Loucy (cell line): ENCODE measurements at regions not wholly inside any gene's neighbourhood (a gene's known extent, or its start where the extent isn't known, plus 50 kb on each side); places are given as distances from the start of the nearest gene placed in this dataset.
A peak's percentile ranks its signal among the peaks of the same experiment; 100 is the strongest.

ENCODE experiments used
- H2AFZ ChIP-seq: fragments of 200-600 bp; sonication (generic); 2 replicates; pipeline ENCODE4 v1.6.0; 2016; ENCODE audit warnings: antibody characterized with exemption, mild to moderate bottlenecking, low read length, moderate library complexity
- H3F3A ChIP-seq: fragments of 200-600 bp; 2 replicates; pipeline ENCODE4 v1.6.0; 2016; ENCODE audit warnings: antibody characterized with exemption, low read depth, mild to moderate bottlenecking
- H3K27me3 ChIP-seq: fragments of 200-600 bp; sonication (generic); 2 replicates; pipeline ENCODE4 v1.6.1; 2014; ENCODE audit warnings: low read length, mild to moderate bottlenecking; ENCODE audit not compliant: insufficient read depth, poor library complexity, severe bottlenecking
- H3K36me3 ChIP-seq: fragments of 200-600 bp; sonication (generic); 2 replicates; pipeline ENCODE4 v1.6.1; 2016; ENCODE audit warnings: low read length; ENCODE audit not compliant: insufficient read depth
- H3K4me1 ChIP-seq: fragments of 200-600 bp; sonication (generic); 2 replicates; pipeline ENCODE4 v1.5.1; 2014; ENCODE audit warnings: low read length, mild to moderate bottlenecking; ENCODE audit not compliant: insufficient read depth, poor library complexity, severe bottlenecking
- H3K4me2 ChIP-seq: fragments of 200-600 bp; sonication (generic); 2 replicates; pipeline ENCODE4 v1.6.0; 2014; ENCODE audit warnings: antibody characterized with exemption, low read length, low read depth, mild to moderate bottlenecking; ENCODE audit not compliant: poor library complexity, severe bottlenecking
- H3K4me3 ChIP-seq: fragments of 200-600 bp; sonication (generic); 2 replicates; pipeline ENCODE4 v1.5.1; 2014; ENCODE audit warnings: low read length, mild to moderate bottlenecking, mixed read lengths; ENCODE audit not compliant: poor library complexity, severe bottlenecking
- H3K79me2 ChIP-seq: fragments of 200-600 bp; sonication (generic); 2 replicates; pipeline ENCODE4 v1.6.1; 2014; ENCODE audit warnings: low read length; ENCODE audit not compliant: insufficient read depth
- H3K9ac ChIP-seq: fragments of 200-600 bp; sonication (generic); 2 replicates; pipeline ENCODE4 v1.6.0; 2014; ENCODE audit warnings: mild to moderate bottlenecking, low read depth, low read length, moderate library complexity; ENCODE audit not compliant: poor library complexity, severe bottlenecking
- H3K9me2 ChIP-seq: fragments of 200-600 bp; sonication (generic); replicated peaks from 2 replicates; pipeline ENCODE4 v1.6.1; 2016; ENCODE audit warnings: low read depth, low read length, mixed read lengths
- H3K9me3 ChIP-seq: fragments of 200-600 bp; sonication (generic); 2 replicates; pipeline ENCODE4 v1.6.1; 2014; ENCODE audit warnings: mild to moderate bottlenecking, antibody characterized with exemption, low read length, low read depth; ENCODE audit not compliant: insufficient read depth
- H4K20me1 ChIP-seq: fragments of 200-600 bp; sonication (generic); 2 replicates; pipeline ENCODE4 v1.6.0; 2014; ENCODE audit warnings: antibody characterized with exemption, low read length, mild to moderate bottlenecking; ENCODE audit not compliant: insufficient read depth, poor library complexity, severe bottlenecking
- CTCF ChIP-seq: fragments of 200-600 bp; sonication (generic); conservative IDR thresholded peaks from 2 replicates; pipeline ENCODE4 v1.5.1; 2014; ENCODE audit warnings: mild to moderate bottlenecking, antibody characterized with exemption, low read length
- EZH2phosphoT487 ChIP-seq: fragments of 200-600 bp; IDR thresholded peaks from 2 replicates; pipeline ENCODE4 v1.6.1; 2018; ENCODE audit warnings: antibody characterized with exemption, mild to moderate bottlenecking, moderate library complexity, borderline replicate concordance

- Histone ChIP-seq H3K36me3 (no peaks in the 10 kb centered on the region), H3K4me1 (no peaks in the 10 kb centered on the region), H3K79me2 (no peaks in the 10 kb centered on the region), H3K27me3 (no peaks in the 10 kb centered on the region), H3K9me3 (no peaks in the 10 kb centered on the region; the same call in 1 of the 2 replicates), H3K4me3 (no peak overlapping the region), H3K9ac (no peak overlapping the region), H3F3A (no peaks in the 10 kb centered on the region), H3K4me2 (peak overlapping the region; percentile 42), H4K20me1 (no peaks in the 10 kb centered on the region), H2AFZ (no peak overlapping the region), H3K9me2 (no peaks in the 10 kb centered on the region)
- TF ChIP-seq EZH2phosphoT487 (no peak), CTCF (no peak)
These were observed 249.0 kb upstream of the PPP2R2D start for GRCh38 chr10:131651674-131652437.

GRCh38 chr10:131652438-131653139, 248.2 kb upstream of the PPP2R2D start:
- no peaks in the 10 kb centered on the region for H3K36me3 ChIP-seq
- no peaks in the 10 kb centered on the region for H3K9me2 ChIP-seq
- no peaks in the 10 kb centered on the region; the same call in 1 of the 2 replicates for H3K9me3 ChIP-seq
- H4K20me1 ChIP-seq: no peaks in the 10 kb centered on the region
- H3K9ac ChIP-seq: no peak overlapping the region
- H3K4me2 ChIP-seq: peak overlapping the region; percentile 41
- no peak overlapping the region for H3K4me3 ChIP-seq
- H2AFZ ChIP-seq: no peak overlapping the region
- H3K79me2 ChIP-seq: no peaks in the 10 kb centered on the region
- TF ChIP-seq CTCF (no peak), EZH2phosphoT487 (no peak)
- H3K27me3 ChIP-seq: no peaks in the 10 kb centered on the region
- no peaks in the 10 kb centered on the region for H3K4me1 ChIP-seq
- H3F3A ChIP-seq: no peaks in the 10 kb centered on the region

GRCh38 chr10:131653140-131653539, 247.7 kb upstream of the PPP2R2D start:
- H3K9me2 ChIP-seq: no peaks in the 10 kb centered on the region
- no peak overlapping the region for H3K4me3 ChIP-seq
- H3K9me3 ChIP-seq: no peaks in the 10 kb centered on the region
- no peaks in the 10 kb centered on the region for H3F3A ChIP-seq
- H2AFZ ChIP-seq: no peak overlapping the region
- H4K20me1 ChIP-seq: no peaks in the 10 kb centered on the region
- H3K27me3 ChIP-seq: no peaks in the 10 kb centered on the region
- TF ChIP-seq CTCF: no peak
- TF ChIP-seq EZH2phosphoT487: no peak
- no peak overlapping the region for H3K4me2 ChIP-seq
- H3K36me3 ChIP-seq: no peaks in the 10 kb centered on the region
- H3K79me2 ChIP-seq: no peaks in the 10 kb centered on the region
- no peaks in the 10 kb centered on the region for H3K4me1 ChIP-seq
- no peak overlapping the region for H3K9ac ChIP-seq
